Skeletal muscle satellite cell (primary cell): ENCODE measurements at regions not wholly inside any gene's neighbourhood (a gene's known extent, or its start where the extent isn't known, plus 50 kb on each side); places are given as distances from the start of the nearest gene placed in this dataset.

Source experiments
- H3K27me3 ChIP-seq: 2 replicates; pipeline ENCODE4 v1.7.0; 2013; ENCODE audit warnings: low read length; ENCODE audit not compliant: control insufficient read depth, insufficient read depth
- H3K36me3 ChIP-seq: 2 replicates; pipeline ENCODE4 v1.7.0; 2013; ENCODE audit warnings: mild to moderate bottlenecking, control low read depth, low read length; ENCODE audit not compliant: insufficient read depth
- H3K4me1 ChIP-seq: 2 replicates; pipeline ENCODE4 v1.7.0; 2013; ENCODE audit warnings: low read length; ENCODE audit not compliant: control insufficient read depth, insufficient read depth
- H3K4me2 ChIP-seq: 2 replicates; pipeline ENCODE4 v1.7.0; 2013; ENCODE audit warnings: mild to moderate bottlenecking, low read length
- H3K4me3 ChIP-seq: 2 replicates; pipeline ENCODE4 v1.7.0; 2013; ENCODE audit warnings: low read length
- H3K9ac ChIP-seq: 2 replicates; pipeline ENCODE4 v1.7.0; 2013; ENCODE audit warnings: mild to moderate bottlenecking, low read depth, low read length, moderate library complexity
- H3K9me3 ChIP-seq: replicated peaks from 2 replicates; pipeline ENCODE4 v1.7.0; 2013; ENCODE audit warnings: mild to moderate bottlenecking, control low read depth, low read length

GRCh38 chr5:12272389-12272788 lies 368.1 kb upstream of the CTNND2 start:
- Histone ChIP-seq H3K4me1 (no peaks in the 10 kb centered on the region), H3K27me3 (no peaks in the 10 kb centered on the region), H3K4me2 (no peak overlapping the region), H3K9me3 (peaks cover 3% of the 10 kb centered on the region), H3K36me3 (no peaks in the 10 kb centered on the region), H3K9ac (no peak overlapping the region), H3K4me3 (no peak overlapping the region)

- Histone ChIP-seq H3K4me1 (no peaks in the 10 kb centered on the region), H3K9me3 (peaks cover 5% of the 10 kb centered on the region), H3K4me3 (no peak overlapping the region), H3K4me2 (no peak overlapping the region), H3K27me3 (no peaks in the 10 kb centered on the region), H3K36me3 (no peaks in the 10 kb centered on the region), H3K9ac (no peak overlapping the region)
Measured at GRCh38 chr5:12270914-12271313, 366.7 kb upstream of the CTNND2 start.

DNA sequence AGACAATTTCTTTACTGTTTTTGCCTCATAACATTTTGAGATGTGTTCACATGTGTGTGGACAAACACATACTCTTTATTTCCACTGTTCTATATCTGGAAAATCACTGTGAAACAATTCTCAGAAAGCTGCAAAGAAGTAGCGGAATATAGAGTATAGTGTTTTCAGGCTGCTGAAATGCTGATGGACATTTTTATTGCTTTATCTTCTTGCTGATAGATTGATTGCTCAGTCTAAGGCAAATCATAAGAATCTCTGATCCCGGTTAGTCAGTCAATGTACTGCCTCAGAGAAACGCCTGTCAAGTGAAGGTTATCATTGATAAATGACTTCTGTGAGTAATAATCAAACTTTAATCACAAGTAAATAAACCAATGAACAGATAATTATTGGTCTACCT lies 364.9 kb upstream of the CTNND2 start:
- H3K4me2 ChIP-seq: no peak overlapping the region
- H3K9me3 ChIP-seq: peaks cover 9% of the 10 kb centered on the region

GRCh38 chr5:12258549-12258948 lies 354.3 kb upstream of the CTNND2 start:
- no peak overlapping the region for H3K4me3 ChIP-seq
- no peak overlapping the region for H3K4me2 ChIP-seq
- no peaks in the 10 kb centered on the region for H3K27me3 ChIP-seq
- no peaks in the 10 kb centered on the region for H3K4me1 ChIP-seq
- H3K9me3 ChIP-seq: no peaks in the 10 kb centered on the region
- H3K9ac ChIP-seq: no peak overlapping the region
- H3K36me3 ChIP-seq: no peaks in the 10 kb centered on the region

More for the DNA sequence above, 364.9 kb upstream of the CTNND2 start:
- Histone ChIP-seq H3K4me1 (no peaks in the 10 kb centered on the region), H3K36me3 (no peaks in the 10 kb centered on the region), H3K27me3 (no peaks in the 10 kb centered on the region), H3K9ac (no peak overlapping the region), H3K4me3 (no peak overlapping the region)

DNA sequence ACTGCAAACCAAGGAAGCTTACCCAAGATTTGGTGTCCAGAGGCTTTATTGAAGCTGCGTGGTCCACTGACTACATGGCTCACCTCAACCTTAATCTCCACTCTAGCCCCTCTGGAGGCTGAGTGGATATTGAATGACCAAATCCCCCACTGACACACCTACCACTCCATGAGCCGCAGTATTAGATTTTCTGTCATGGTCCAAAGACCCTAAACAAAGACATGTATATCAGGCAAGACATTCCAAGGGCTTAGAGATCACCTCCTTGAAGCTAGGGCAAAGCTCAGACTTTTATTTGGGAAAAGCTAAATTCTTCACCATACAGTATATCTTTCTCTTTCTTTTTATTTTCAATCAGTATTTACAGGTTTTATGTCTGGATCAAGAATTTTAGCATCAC lies 346.2 kb upstream of the CTNND2 start:
- Histone ChIP-seq H3K4me2 (no peak overlapping the region), H3K27me3 (no peaks in the 10 kb centered on the region), H3K4me3 (no peak overlapping the region), H3K9me3 (no peaks in the 10 kb centered on the region), H3K4me1 (no peaks in the 10 kb centered on the region), H3K9ac (no peak overlapping the region), H3K36me3 (no peaks in the 10 kb centered on the region)

DNA sequence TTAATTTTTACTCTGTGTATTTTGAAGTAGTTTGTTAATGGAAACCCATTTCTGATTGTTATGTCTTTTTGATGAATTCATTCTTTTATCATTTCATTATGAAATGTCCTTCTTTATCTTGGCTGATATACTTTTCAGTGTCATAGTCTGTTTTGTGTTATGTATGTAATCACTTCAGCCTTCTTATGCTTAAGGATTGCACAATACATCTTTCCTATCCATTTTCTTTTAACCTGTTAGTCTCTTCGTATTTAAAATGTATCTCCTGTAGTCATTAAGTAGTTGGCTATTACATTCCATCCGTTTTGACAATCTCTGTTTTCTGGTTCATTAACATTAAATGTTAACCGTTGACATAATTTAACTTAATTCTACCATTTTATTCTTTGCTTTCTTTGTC lies 344.6 kb upstream of the CTNND2 start:
- no peak overlapping the region for H3K4me2 ChIP-seq
- H3K9ac ChIP-seq: no peak overlapping the region
- H3K4me1 ChIP-seq: no peaks in the 10 kb centered on the region
- H3K36me3 ChIP-seq: no peaks in the 10 kb centered on the region
- no peak overlapping the region for H3K4me3 ChIP-seq
- H3K9me3 ChIP-seq: no peaks in the 10 kb centered on the region
- no peaks in the 10 kb centered on the region for H3K27me3 ChIP-seq

GRCh38 chr5:12246036-12246435 lies 341.8 kb upstream of the CTNND2 start:
- Histone ChIP-seq H3K36me3 (no peaks in the 10 kb centered on the region), H3K4me1 (no peaks in the 10 kb centered on the region), H3K9ac (no peak overlapping the region), H3K27me3 (no peaks in the 10 kb centered on the region), H3K9me3 (peaks cover 4% of the 10 kb centered on the region), H3K4me2 (no peak overlapping the region), H3K4me3 (no peak overlapping the region)

GRCh38 chr5:12245429-12245828 lies 341.2 kb upstream of the CTNND2 start:
- Histone ChIP-seq H3K4me3 (no peak overlapping the region), H3K4me1 (no peaks in the 10 kb centered on the region), H3K27me3 (no peaks in the 10 kb centered on the region), H3K9me3 (peaks cover 4% of the 10 kb centered on the region), H3K4me2 (no peak overlapping the region), H3K9ac (no peak overlapping the region), H3K36me3 (no peaks in the 10 kb centered on the region)

GRCh38 chr5:12242950-12243888 lies 339.0 kb upstream of the CTNND2 start:
- Histone ChIP-seq H3K27me3 (no peaks in the 10 kb centered on the region), H3K4me1 (no peaks in the 10 kb centered on the region), H3K4me2 (no peak overlapping the region), H3K9ac (no peak overlapping the region), H3K4me3 (no peak overlapping the region), H3K36me3 (no peaks in the 10 kb centered on the region), H3K9me3 (peaks cover 4% of the 10 kb centered on the region)

GRCh38 chr5:12237837-12238575 lies 333.8 kb upstream of the CTNND2 start:
- H3K9me3 ChIP-seq: peaks cover 4% of the 10 kb centered on the region
- H3K4me1 ChIP-seq: no peaks in the 10 kb centered on the region
- no peak overlapping the region for H3K4me3 ChIP-seq
- no peaks in the 10 kb centered on the region for H3K27me3 ChIP-seq
- no peaks in the 10 kb centered on the region for H3K36me3 ChIP-seq
- H3K9ac ChIP-seq: no peak overlapping the region
- no peak overlapping the region for H3K4me2 ChIP-seq

DNA sequence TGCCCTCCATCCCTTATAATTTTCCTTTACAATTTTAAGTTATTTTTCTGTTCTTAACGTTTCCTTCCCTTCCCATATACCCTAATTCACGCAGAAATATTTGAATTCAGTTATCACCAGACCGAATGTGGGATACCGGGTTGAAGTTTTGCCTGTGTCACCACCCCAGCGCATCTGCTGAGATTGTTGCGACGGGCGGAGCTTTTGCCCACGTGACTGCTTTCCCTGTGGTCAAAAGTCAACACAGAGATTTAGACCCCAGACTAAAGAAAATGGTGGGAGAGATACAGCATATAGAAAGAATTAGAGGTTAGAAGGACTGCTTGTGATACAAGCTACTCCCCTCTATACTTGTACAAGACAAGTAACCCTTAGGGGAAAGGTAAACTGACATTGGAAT lies 326.4 kb upstream of the CTNND2 start:
- Histone ChIP-seq H3K9me3 (peaks cover 10% of the 10 kb centered on the region), H3K36me3 (no peaks in the 10 kb centered on the region), H3K4me1 (no peaks in the 10 kb centered on the region), H3K27me3 (no peaks in the 10 kb centered on the region), H3K4me3 (no peak overlapping the region), H3K4me2 (no peak overlapping the region), H3K9ac (no peak overlapping the region)
